ENCODE measurements at regions not wholly inside any gene's neighbourhood (a gene's known extent, or its start where the extent isn't known, plus 50 kb on each side); places are given as distances from the start of the nearest gene placed in this dataset.

DNA sequence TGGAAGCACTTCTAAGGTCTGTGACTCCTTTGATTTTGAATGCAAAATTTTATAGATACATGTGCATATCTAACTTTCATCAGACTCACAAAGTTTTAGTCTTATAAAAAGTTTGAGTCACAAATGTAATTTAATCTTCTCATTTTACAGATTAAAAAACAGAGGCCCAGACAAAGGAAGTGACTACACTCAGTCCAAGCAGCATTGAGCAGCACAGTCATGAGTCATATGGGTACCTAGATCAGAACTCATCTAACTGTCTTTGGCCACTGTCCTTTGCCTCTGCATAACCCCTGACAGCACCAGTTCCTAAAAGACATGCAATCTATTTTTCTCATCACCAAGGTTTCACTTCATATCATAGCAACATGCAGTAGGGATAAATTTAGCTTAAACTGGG is 210.7 kb upstream of the KCNH8 start:
- Histone ChIP-seq H3K9me3 (ENCODE audit: insufficient read depth, low read depth, low read length) (no peaks in the 10 kb centered on the region), H2BK120ac (ENCODE audit: insufficient read depth, low read length, poor library complexity) (no peak overlapping the region), H3K23ac (ENCODE audit: low read length) (no peak overlapping the region), H3K9ac (ENCODE audit: low read length) (no peak overlapping the region), H2BK5ac (ENCODE audit: low read depth, low read length, poor library complexity) (no peak overlapping the region), H2BK12ac (ENCODE audit: low read length) (no peak overlapping the region), H3K4me2 (ENCODE audit: low read length) (no peak overlapping the region), H4K8ac (ENCODE audit: low read depth, low read length) (no peak overlapping the region), H3K4me1 (ENCODE audit: control insufficient read depth in 1 of 2, insufficient read depth in 2 of 2, low read length in 2 of 2) (no peaks in the 10 kb centered on the region), H2AK5ac (ENCODE audit: low read length) (no peak overlapping the region), H3K27me3 (ENCODE audit: insufficient read depth, low read length) (no peaks in the 10 kb centered on the region), H4K91ac (ENCODE audit: low read depth, low read length) (no peak overlapping the region), H4K12ac (ENCODE audit: low read depth, low read length) (no peak overlapping the region), H3K4me3 (ENCODE audit: low read depth, low read length) (no peak overlapping the region), H3K79me2 (ENCODE audit: control insufficient read depth, insufficient read depth, low read length, poor library complexity) (no peaks in the 10 kb centered on the region), H3K36me3 (ENCODE audit: control insufficient read depth in 1 of 2, insufficient read depth in 2 of 2, low read length in 2 of 2) (no peaks in the 10 kb centered on the region), H3K14ac (ENCODE audit: low read length) (no peak overlapping the region), H3K79me1 (ENCODE audit: low read length) (no peaks in the 10 kb centered on the region), H2AFZ (ENCODE audit: insufficient read depth, low read length, poor library complexity) (no peak overlapping the region), H3K18ac (ENCODE audit: low read length) (no peak overlapping the region), H3K4ac (ENCODE audit: low read depth, low read length) (no peak overlapping the region), H3K27ac (ENCODE audit: low read depth, low read length) (no peak overlapping the region)
- no peak for DNase-seq

DNA sequence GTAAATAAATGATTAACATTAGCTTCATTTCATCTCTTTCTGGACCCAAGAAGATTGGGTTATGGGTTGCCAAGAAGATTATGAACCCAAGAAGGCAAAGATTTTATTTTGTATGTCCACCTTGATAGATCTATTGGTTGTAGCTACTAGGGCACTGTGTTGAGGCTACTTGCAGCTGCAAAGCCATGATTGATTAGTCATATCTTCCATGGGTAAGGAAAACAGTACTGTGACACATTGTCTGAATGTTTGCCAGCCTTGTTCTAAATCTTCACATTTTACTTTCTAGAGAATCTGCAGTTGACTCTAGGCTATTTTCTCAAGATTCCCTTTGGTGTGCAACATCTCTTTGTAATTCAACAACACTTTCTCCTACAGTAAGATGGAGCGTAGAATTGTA is 229.2 kb upstream of the KCNH8 start:
- no peaks in the 10 kb centered on the region for H3K79me1 ChIP-seq (ENCODE audit: low read length)
- no CpG with 5 or more reads among the region's 1 CpG for WGBS (ENCODE audit: extremely low coverage, insufficient coverage, insufficient read length)
- H3K14ac ChIP-seq (ENCODE audit: low read length), result no peak overlapping the region
- no peak for DNase-seq
- no peak overlapping the region for H4K12ac ChIP-seq (ENCODE audit: low read depth, low read length)
- H3K4ac ChIP-seq (ENCODE audit: low read depth, low read length), result no peak overlapping the region
- no peaks in the 10 kb centered on the region for H3K4me1 ChIP-seq (ENCODE audit: control insufficient read depth in 1 of 2, insufficient read depth in 2 of 2, low read length in 2 of 2)
- H2AFZ ChIP-seq (ENCODE audit: insufficient read depth, low read length, poor library complexity), result no peak overlapping the region
- no peak overlapping the region for H4K91ac ChIP-seq (ENCODE audit: low read depth, low read length)
- H3K4me2 ChIP-seq (ENCODE audit: low read length), result no peak overlapping the region
- H3K18ac ChIP-seq (ENCODE audit: low read length), result no peak overlapping the region
- no peak overlapping the region for H2BK120ac ChIP-seq (ENCODE audit: insufficient read depth, low read length, poor library complexity)
- no peak overlapping the region for H2BK5ac ChIP-seq (ENCODE audit: low read depth, low read length, poor library complexity)
- no peak overlapping the region for H3K9ac ChIP-seq (ENCODE audit: low read length)
- H3K27me3 ChIP-seq (ENCODE audit: insufficient read depth, low read length), result no peaks in the 10 kb centered on the region
- H3K27ac ChIP-seq (ENCODE audit: low read depth, low read length), result no peak overlapping the region
- H3K79me2 ChIP-seq (ENCODE audit: control insufficient read depth, insufficient read depth, low read length, poor library complexity), result no peaks in the 10 kb centered on the region
- no peaks in the 10 kb centered on the region for H3K36me3 ChIP-seq (ENCODE audit: control insufficient read depth in 1 of 2, insufficient read depth in 2 of 2, low read length in 2 of 2)
- H3K9me3 ChIP-seq (ENCODE audit: insufficient read depth, low read depth, low read length), result no peaks in the 10 kb centered on the region
- no peak overlapping the region for H2BK12ac ChIP-seq (ENCODE audit: low read length)
- H2AK5ac ChIP-seq (ENCODE audit: low read length), result no peak overlapping the region
- no peak overlapping the region for H3K23ac ChIP-seq (ENCODE audit: low read length)
- H3K4me3 ChIP-seq (ENCODE audit: low read depth, low read length), result no peak overlapping the region
- H4K8ac ChIP-seq (ENCODE audit: low read depth, low read length), result no peak overlapping the region

- no peak overlapping the region for H3K4ac ChIP-seq (ENCODE audit: low read depth, low read length)
- H3K36me3 ChIP-seq (ENCODE audit: control insufficient read depth in 1 of 2, insufficient read depth in 2 of 2, low read length in 2 of 2), result no peaks in the 10 kb centered on the region
- H3K14ac ChIP-seq (ENCODE audit: low read length), result no peak overlapping the region
- no peak overlapping the region for H3K27ac ChIP-seq (ENCODE audit: low read depth, low read length)
- H2BK5ac ChIP-seq (ENCODE audit: low read depth, low read length, poor library complexity), result no peak overlapping the region
- H3K4me1 ChIP-seq (ENCODE audit: control insufficient read depth in 1 of 2, insufficient read depth in 2 of 2, low read length in 2 of 2), result no peaks in the 10 kb centered on the region
- no peaks in the 10 kb centered on the region for H3K9me3 ChIP-seq (ENCODE audit: insufficient read depth, low read depth, low read length)
- no peak for DNase-seq
- no peak overlapping the region for H3K4me2 ChIP-seq (ENCODE audit: low read length)
- H2BK120ac ChIP-seq (ENCODE audit: insufficient read depth, low read length, poor library complexity), result no peak overlapping the region
- H3K79me1 ChIP-seq (ENCODE audit: low read length), result no peaks in the 10 kb centered on the region
- WGBS (ENCODE audit: extremely low coverage, insufficient coverage, insufficient read length), result no CpG with 5 or more reads among the region's 1 CpG
- H3K4me3 ChIP-seq (ENCODE audit: low read depth, low read length), result no peak overlapping the region
- no peak overlapping the region for H2AFZ ChIP-seq (ENCODE audit: insufficient read depth, low read length, poor library complexity)
- no peaks in the 10 kb centered on the region for H3K27me3 ChIP-seq (ENCODE audit: insufficient read depth, low read length)
- H3K23ac ChIP-seq (ENCODE audit: low read length), result no peak overlapping the region
- H4K12ac ChIP-seq (ENCODE audit: low read depth, low read length), result no peak overlapping the region
- H3K79me2 ChIP-seq (ENCODE audit: control insufficient read depth, insufficient read depth, low read length, poor library complexity), result no peaks in the 10 kb centered on the region
- H4K8ac ChIP-seq (ENCODE audit: low read depth, low read length), result no peak overlapping the region
- no peak overlapping the region for H3K9ac ChIP-seq (ENCODE audit: low read length)
- no peak overlapping the region for H4K91ac ChIP-seq (ENCODE audit: low read depth, low read length)
- no peak overlapping the region for H2AK5ac ChIP-seq (ENCODE audit: low read length)
- no peak overlapping the region for H2BK12ac ChIP-seq (ENCODE audit: low read length)
- H3K18ac ChIP-seq (ENCODE audit: low read length), result no peak overlapping the region
Observed at GRCh38 chr3:18917923-18918322, 230.4 kb upstream of the KCNH8 start.

GRCh38 chr3:18902081-18902793 is 246.1 kb upstream of the KCNH8 start:
- Histone ChIP-seq H3K4me3 (ENCODE audit: low read depth, low read length) (no peak overlapping the region), H3K9ac (ENCODE audit: low read length) (no peak overlapping the region), H4K12ac (ENCODE audit: low read depth, low read length) (no peak overlapping the region), H4K8ac (ENCODE audit: low read depth, low read length) (no peak overlapping the region), H3K4me2 (ENCODE audit: low read length) (no peak overlapping the region), H4K91ac (ENCODE audit: low read depth, low read length) (no peak overlapping the region), H2BK12ac (ENCODE audit: low read length) (no peak overlapping the region), H3K27me3 (ENCODE audit: insufficient read depth, low read length) (no peaks in the 10 kb centered on the region), H2AFZ (ENCODE audit: insufficient read depth, low read length, poor library complexity) (no peak overlapping the region), H3K14ac (ENCODE audit: low read length) (no peak overlapping the region), H3K23ac (ENCODE audit: low read length) (no peak overlapping the region), H3K4me1 (ENCODE audit: control insufficient read depth in 1 of 2, insufficient read depth in 2 of 2, low read length in 2 of 2) (no peaks in the 10 kb centered on the region), H2AK5ac (ENCODE audit: low read length) (no peak overlapping the region), H3K79me2 (ENCODE audit: control insufficient read depth, insufficient read depth, low read length, poor library complexity) (no peaks in the 10 kb centered on the region), H2BK120ac (ENCODE audit: insufficient read depth, low read length, poor library complexity) (no peak overlapping the region), H3K4ac (ENCODE audit: low read depth, low read length) (no peak overlapping the region), H2BK5ac (ENCODE audit: low read depth, low read length, poor library complexity) (no peak overlapping the region), H3K79me1 (ENCODE audit: low read length) (no peaks in the 10 kb centered on the region), H3K36me3 (ENCODE audit: control insufficient read depth in 1 of 2, insufficient read depth in 2 of 2, low read length in 2 of 2) (no peaks in the 10 kb centered on the region), H3K27ac (ENCODE audit: low read depth, low read length) (no peak overlapping the region), H3K18ac (ENCODE audit: low read length) (no peak overlapping the region), H3K9me3 (ENCODE audit: insufficient read depth, low read depth, low read length) (no peaks in the 10 kb centered on the region)
- no peak for DNase-seq
- no CpG with 5 or more reads among the region's 2 CpGs for WGBS (ENCODE audit: extremely low coverage, insufficient coverage, insufficient read length)
